ENCODE measurements at regions not wholly inside any gene's neighbourhood (a gene's known extent, or its start where the extent isn't known, plus 50 kb on each side); places are given as distances from the start of the nearest gene placed in this dataset.

DNA sequence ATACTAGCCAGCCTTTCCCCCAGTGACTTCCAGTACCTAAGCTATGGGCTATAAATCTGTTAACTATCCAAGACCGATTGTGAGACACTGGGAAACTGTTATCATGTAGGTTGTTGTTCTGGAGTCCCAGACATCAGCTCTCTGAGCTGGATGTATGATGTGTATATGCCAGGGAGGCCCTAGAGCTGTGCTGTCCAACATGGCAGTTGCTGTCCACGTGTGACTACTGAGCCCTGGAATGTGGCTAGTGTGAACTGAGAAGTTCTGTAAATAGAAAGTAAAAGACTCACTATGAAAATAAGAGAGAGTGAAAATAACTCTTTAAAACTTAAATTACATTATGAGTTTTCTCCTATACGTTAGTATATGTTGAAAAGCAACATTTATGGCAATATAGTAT is 755.8 kb upstream of the FBXO33 start:
- Histone ChIP-seq H3K79me2 (ENCODE audit: insufficient read depth, low read length) (no peaks in the 10 kb centered on the region), H3K27ac (ENCODE audit: low read depth in 1 of 2, low read length in 2 of 2) (no peak overlapping the region), H3K9ac (ENCODE audit: insufficient read depth, low read length, poor library complexity, severe bottlenecking) (no peak overlapping the region), H3K36me3 (replicated peaks in 1 of 2; ENCODE audit: control insufficient read depth in 1 of 2, insufficient read depth in 2 of 2, low read length in 2 of 2) (no peaks in the 10 kb centered on the region), H2AFZ (ENCODE audit: insufficient read depth, low read depth, low read length, poor library complexity, severe bottlenecking) (no peak overlapping the region), H3K9me3 (replicated peaks in 1 of 2; ENCODE audit: control insufficient read depth in 1 of 2, insufficient read depth in 1 of 2, low read length in 2 of 2) (peaks cover 4 to 7% of the 10 kb centered on the region in 2 donors), H3K27me3 (ENCODE audit: control insufficient read depth in 2 of 2, insufficient read depth in 2 of 2, low read length in 2 of 2) (no peaks in the 10 kb centered on the region), H3K4me2 (replicated peaks; ENCODE audit: extremely low read depth, low read length, poor library complexity, severe bottlenecking) (no peak overlapping the region), H3K4me3 (replicated peaks in 1 of 3; ENCODE audit: low read depth in 2 of 3, low read length in 3 of 3) (no peak overlapping the region), H4K20me1 (ENCODE audit: insufficient read depth, low read length) (no peaks in the 10 kb centered on the region), H3K4me1 (ENCODE audit: control insufficient read depth in 1 of 2, insufficient read depth in 2 of 2, low read length in 2 of 2) (no peaks in the 10 kb centered on the region)
- Mint-ChIP-seq H3K36me3 (no peaks in the 10 kb centered on the region), H3K27me3 (ENCODE audit: low read depth in 3 of 3) (no peaks in the 10 kb centered on the region), H3K9me3 (peaks cover 0 to 10% (median 0%) of the 10 kb centered on the region in 7 donors), H3K27ac (no peak overlapping the region), H3K4me1 (no peaks in the 10 kb centered on the region), H3K4me3 (no peak overlapping the region)
- intact Hi-C loops (cut with micrococcal nuclease) = no loop called here
- no peak for DNase-seq
- 100% methylated on average over 1 of the region's 3 CpGs for WGBS (ENCODE audit: insufficient coverage)
- TF ChIP-seq, protein P1, sequence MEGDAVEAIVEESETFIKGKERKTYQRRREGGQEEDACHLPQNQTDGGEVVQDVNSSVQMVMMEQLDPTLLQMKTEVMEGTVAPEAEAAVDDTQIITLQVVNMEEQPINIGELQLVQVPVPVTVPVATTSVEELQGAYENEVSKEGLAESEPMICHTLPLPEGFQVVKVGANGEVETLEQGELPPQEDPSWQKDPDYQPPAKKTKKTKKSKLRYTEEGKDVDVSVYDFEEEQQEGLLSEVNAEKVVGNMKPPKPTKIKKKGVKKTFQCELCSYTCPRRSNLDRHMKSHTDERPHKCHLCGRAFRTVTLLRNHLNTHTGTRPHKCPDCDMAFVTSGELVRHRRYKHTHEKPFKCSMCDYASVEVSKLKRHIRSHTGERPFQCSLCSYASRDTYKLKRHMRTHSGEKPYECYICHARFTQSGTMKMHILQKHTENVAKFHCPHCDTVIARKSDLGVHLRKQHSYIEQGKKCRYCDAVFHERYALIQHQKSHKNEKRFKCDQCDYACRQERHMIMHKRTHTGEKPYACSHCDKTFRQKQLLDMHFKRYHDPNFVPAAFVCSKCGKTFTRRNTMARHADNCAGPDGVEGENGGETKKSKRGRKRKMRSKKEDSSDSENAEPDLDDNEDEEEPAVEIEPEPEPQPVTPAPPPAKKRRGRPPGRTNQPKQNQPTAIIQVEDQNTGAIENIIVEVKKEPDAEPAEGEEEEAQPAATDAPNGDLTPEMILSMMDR (IDR thresholded peaks at IDR 0.05) = no peak

DNA sequence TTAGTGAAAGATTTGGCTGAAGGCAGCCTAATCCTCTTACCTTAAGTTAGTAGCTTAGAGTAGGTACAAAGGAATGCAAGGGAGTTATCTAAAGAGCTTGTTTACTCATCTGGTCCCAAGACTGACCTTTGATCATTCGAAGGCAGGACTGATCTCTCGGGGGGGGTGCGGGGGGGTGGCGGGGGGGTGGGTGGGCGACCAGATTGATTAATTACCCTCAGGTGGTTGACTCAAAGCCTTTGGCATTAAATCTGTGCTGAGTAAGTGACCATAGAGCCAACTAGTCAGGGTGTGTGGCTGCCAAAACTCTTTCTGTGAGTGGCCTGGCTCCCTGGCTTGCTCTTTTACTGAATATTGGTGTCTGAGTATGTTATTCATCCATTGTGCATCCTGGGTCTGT is 731.9 kb upstream of the FBXO33 start:
- H3K27ac ChIP-seq (ENCODE audit: low read depth in 1 of 2, low read length in 2 of 2) = no peak overlapping the region
- H3K4me1 ChIP-seq (ENCODE audit: control insufficient read depth in 1 of 2, insufficient read depth in 2 of 2, low read length in 2 of 2) = no peaks in the 10 kb centered on the region
- TF ChIP-seq, protein P1 (IDR thresholded peaks at IDR 0.05) = no peak
- H3K27me3 ChIP-seq (ENCODE audit: control insufficient read depth in 2 of 2, insufficient read depth in 2 of 2, low read length in 2 of 2) = no peaks in the 10 kb centered on the region
- Mint-ChIP-seq H3K4me1 (no peaks in the 10 kb centered on the region), H3K27me3 (ENCODE audit: low read depth in 3 of 3) (no peaks in the 10 kb centered on the region), H3K9me3 (peaks cover 2 to 16% (median 10%) of the 10 kb centered on the region in 7 donors), H3K4me3 (no peak overlapping the region), H3K27ac (no peak overlapping the region), H3K36me3 (no peaks in the 10 kb centered on the region)
- no peak overlapping the region for H3K4me3 ChIP-seq (replicated peaks in 1 of 3; ENCODE audit: low read depth in 2 of 3, low read length in 3 of 3)
- no peak overlapping the region for H3K9ac ChIP-seq (ENCODE audit: insufficient read depth, low read length, poor library complexity, severe bottlenecking)
- intact Hi-C loops (cut with micrococcal nuclease) = no loop called here
- H3K4me2 ChIP-seq (replicated peaks; ENCODE audit: extremely low read depth, low read length, poor library complexity, severe bottlenecking) = no peak overlapping the region
- no peaks in the 10 kb centered on the region for H4K20me1 ChIP-seq (ENCODE audit: insufficient read depth, low read length)
- no peak for DNase-seq
- H3K9me3 ChIP-seq (replicated peaks in 1 of 2; ENCODE audit: control insufficient read depth in 1 of 2, insufficient read depth in 1 of 2, low read length in 2 of 2) = peaks cover 12 to 21% of the 10 kb centered on the region in 2 donors
- WGBS (ENCODE audit: insufficient coverage) = no CpG with 5 or more reads among the region's 5 CpGs
- H3K36me3 ChIP-seq (replicated peaks in 1 of 2; ENCODE audit: control insufficient read depth in 1 of 2, insufficient read depth in 2 of 2, low read length in 2 of 2) = no peaks in the 10 kb centered on the region
- no peak overlapping the region for H2AFZ ChIP-seq (ENCODE audit: insufficient read depth, low read depth, low read length, poor library complexity, severe bottlenecking)
- H3K79me2 ChIP-seq (ENCODE audit: insufficient read depth, low read length) = no peaks in the 10 kb centered on the region
